K562 (cell line): ENCODE measurements at regions not wholly inside any gene's neighbourhood (a gene's known extent, or its start where the extent isn't known, plus 50 kb on each side); places are given as distances from the start of the nearest gene placed in this dataset.

Source experiments
- ATAC-seq: fragments of 200-7000 bp; cut with Tn5 transposase; 3 replicates; pipeline ENCODE4 v1.9.1; 2020; ENCODE audit warnings: moderate library complexity
- BruUV-seq: library from RNA; stranded (reverse); fragments of 400-500 nt; replicated peaks from 2 replicates; lab custom pipeline; 2021; lab: Mats Ljungman, UMichigan
- CTCF ChIA-PET: fragments of 300-600 bp; formaldehyde crosslinking; extraction: SDS; loops from one replicate; lab custom pipeline; 2021; ENCODE audit warnings: low intra/inter-chr PET ratio; lab: Yijun Ruan, JAX
- POLR2A ChIA-PET: fragments of 300-600, 350-650 bp; sonication (Branson Sonifier 250); formaldehyde crosslinking; extraction: SDS; loops from one replicate; lab custom pipeline; 2021; ENCODE audit warnings: antibody characterized with exemption, inconsistent platforms; lab: Yijun Ruan, JAX
- DNase-seq, 4 experiments: peaks; one replicate each; pipeline versions ENCODE4 v3.0.0 to v3.0.0-alpha.2; 2011 to 2018; ENCODE audit warnings: low spot score in 3 of 4, mixed read lengths in 3 of 4; ENCODE audit errors: extremely low read depth in 1 of 4
- FAIRE-seq: peaks from 2 replicates; lab custom pipeline; 2011; peaks lifted over from hg19 to GRCh38; lab: Jason Lieb, UNC
- H2AFZ ChIP-seq: 2 replicates; pipeline ENCODE4 v1.6.0; 2011; ENCODE audit warnings: low read depth, low read length, control low read depth, inconsistent platforms
- H3K27ac ChIP-seq: fragments of 200-600 bp; 3 replicates; pipeline ENCODE4 v1.8.0; 2011; ENCODE audit warnings: low read depth, mild to moderate bottlenecking, control low read depth, inconsistent platforms, low read length, moderate library complexity, mixed read lengths; ENCODE audit errors: extremely low read depth
- H3K27me3 ChIP-seq, 2 experiments: fragments of 300-600 bp in 1 of 2; 2 replicates in 1 of 2; 3 replicates in 1 of 2; pipeline versions ENCODE4 v1.6.0 to v1.8.0; 2011; ENCODE audit warnings: inconsistent platforms in 2 of 2, low read length in 2 of 2, mild to moderate bottlenecking in 1 of 2, mixed read lengths in 1 of 2, moderate library complexity in 1 of 2; ENCODE audit not compliant: control insufficient read depth in 2 of 2, insufficient read depth in 2 of 2
- H3K36me3 ChIP-seq: fragments of 300-600 bp; 3 replicates; pipeline ENCODE4 v1.8.0; 2011; ENCODE audit warnings: mild to moderate bottlenecking, low read length, inconsistent platforms; ENCODE audit not compliant: control insufficient read depth, insufficient read depth
- H3K4me1 ChIP-seq, 2 experiments: fragments of 200-600 bp in 1 of 2; replicated peaks in 1 of 2; 2 replicates in 1 of 2; 3 replicates in 1 of 2; pipeline versions ENCODE4 v1.5.1 to v1.8.0; 2011; ENCODE audit warnings: inconsistent platforms in 2 of 2, low read length in 2 of 2, mild to moderate bottlenecking in 1 of 2, mixed read lengths in 1 of 2, moderate library complexity in 1 of 2; ENCODE audit not compliant: control insufficient read depth in 2 of 2, insufficient read depth in 2 of 2
- H3K4me2 ChIP-seq: 2 replicates; pipeline ENCODE4 v1.6.1; 2011; ENCODE audit warnings: low read length, control low read depth, inconsistent platforms, mixed read lengths; ENCODE audit not compliant: insufficient read depth
- H3K4me3 ChIP-seq: fragments of 200-600 bp; sonication (generic), shearing (Covaris generic); 2 replicates; pipeline ENCODE4 v1.5.1; 2016; ENCODE audit warnings: control low read depth, inconsistent platforms
- H3K79me2 ChIP-seq: fragments of 200-600 bp; 3 replicates; pipeline ENCODE4 v1.8.0; 2011; ENCODE audit warnings: low read length, inconsistent platforms; ENCODE audit not compliant: control insufficient read depth, insufficient read depth
- H3K9ac ChIP-seq, 2 experiments: 2 replicates each; pipeline versions ENCODE4 v1.6.0 to v1.6.1; 2011; ENCODE audit warnings: low read depth in 2 of 2, low read length in 2 of 2, control low read depth in 1 of 2, inconsistent platforms in 1 of 2, mild to moderate bottlenecking in 1 of 2, mixed read lengths in 1 of 2; ENCODE audit not compliant: insufficient read depth in 1 of 2
- H3K9me1 ChIP-seq: one replicate; pipeline ENCODE4 v1.6.0; 2011; ENCODE audit warnings: inconsistent platforms, mild to moderate bottlenecking, low read length, moderate library complexity; ENCODE audit not compliant: control insufficient read depth, insufficient read depth
- H3K9me3 ChIP-seq: replicated peaks from 2 replicates; pipeline ENCODE4 v1.5.1; 2011; ENCODE audit warnings: low read depth, low read length, inconsistent platforms; ENCODE audit not compliant: control insufficient read depth, insufficient read depth
- H4K20me1 ChIP-seq: replicated peaks from 2 replicates; pipeline ENCODE4 v1.6.1; 2011; ENCODE audit warnings: low read length, inconsistent platforms, mixed read lengths; ENCODE audit not compliant: control insufficient read depth, insufficient read depth
- ESRRA ChIP-seq: fragments of 450-650 bp; IDR thresholded peaks from 2 replicates; pipeline ENCODE4 v1.6.1; 2014; ENCODE audit warnings: low read depth, mild to moderate bottlenecking, moderate library complexity, borderline replicate concordance
- HBP1 ChIP-seq: fragments of 450-650 bp; formaldehyde crosslinking; IDR thresholded peaks from 2 replicates; pipeline ENCODE4 v1.4.0; 2022; ENCODE audit warnings: missing genetic modification characterization
- KHSRP ChIP-seq: fragments of 450-650 bp; IDR thresholded peaks from 2 replicates; pipeline ENCODE4 v1.6.1; 2017
- SNIP1 ChIP-seq: fragments of 450-650 bp; IDR thresholded peaks from 2 replicates; pipeline ENCODE4 v1.7.1; 2017; ENCODE audit warnings: low read depth, mild to moderate bottlenecking
- ZNF165 ChIP-seq: fragments of 250-450 bp; sonication (Bioruptor Pico); IDR thresholded peaks from 2 replicates; pipeline ENCODE4 v1.4.0; 2020; ENCODE audit warnings: borderline replicate concordance
- WGBS: fragments of 100-300 bp; shearing (Covaris generic); methylation state at CpG from one replicate; pipeline ENCODE4 v1.1.6; 2016; ENCODE audit warnings: low coverage, mixed read lengths; ENCODE audit not compliant: insufficient coverage; ENCODE audit errors: missing lambda C conversion rate; 5-methylcytosine and 5-hydroxymethylcytosine counted together
- in situ Hi-C: fragments of 300-500 bp; cut with MboI; formaldehyde crosslinking; loops from 4 replicates; pipeline ENCODE4 v1.15.0; 2018; ENCODE audit warnings: inconsistent platforms, mixed read lengths
- intact Hi-C: fragments of 100-400 bp; cut with micrococcal nuclease; formaldehyde crosslinking; loops from 2 replicates; pipeline ENCODE4 v1.14.2; 2022

GRCh38 chr10:88116481-88116880, 253.1 kb downstream of the PTEN start:
- FAIRE-seq (no peak), ATAC-seq (no peak), DNase-seq (no peak)
- intact Hi-C loops (no loop called here), in situ Hi-C loops (no loop called here)
- Histone ChIP-seq H3K4me1 (no peaks in the 10 kb centered on the region; a peak in 1 of 5 replicates), H3K36me3 (no peaks in the 10 kb centered on the region), H3K4me3 (no peak overlapping the region), H3K9me1 (no peaks in the 10 kb centered on the region), H3K4me2 (no peak overlapping the region), H3K27me3 (peaks cover 0 to 3% of the 10 kb centered on the region in 2 experiments; a peak in 2 of 5 replicates), H4K20me1 (no peaks in the 10 kb centered on the region), H3K27ac (no peak overlapping the region), H3K9ac (no peak overlapping the region), H2AFZ (no peak overlapping the region), H3K9me3 (no peaks in the 10 kb centered on the region), H3K79me2 (no peaks in the 10 kb centered on the region)
- ChIA-PET POLR2A (interaction anchor here (1.1 kb wide), 1 partner anchor 12 kb away, joined by 3 read pairs; no protein-coding TSS in a partner anchor), CTCF (no interaction called here)
- WGBS = 0% methylated on average over 2 of the region's 2 CpGs
- no TSS peak for BruUV-seq
- TF ChIP-seq ESRRA (no peak), SNIP1 (no peak), ZNF165 (CRISPR knock-in tag) (no peak), KHSRP (no peak), HBP1 (CRISPR knock-in tag) (no peak)
